Right cardiac atrium (tissue), 5 donors: ENCODE measurements at regions not wholly inside any gene's neighbourhood (a gene's known extent, or its start where the extent isn't known, plus 50 kb on each side); places are given as distances from the start of the nearest gene placed in this dataset.

ENCODE experiments used
- ATAC-seq, 2 donors: fragments of 200-7000 bp; cut with Tn5 transposase; one replicate each; pipeline versions ENCODE4 v1.8.0 to v1.9.1; 2020; ENCODE audit warnings: moderate library complexity in 2 of 2, mild to moderate bottlenecking in 1 of 2
- DNase-seq, 3 donors: peaks; one replicate each; pipeline ENCODE4 v3.0.0-alpha.2; 2020
- H3K27ac ChIP-seq: one replicate; pipeline ENCODE4 v1.5.1; 2013; ENCODE audit warnings: mild to moderate bottlenecking, low read length, control low read depth, moderate library complexity
- H3K27me3 ChIP-seq: one replicate; pipeline ENCODE4 v1.6.1; 2013; ENCODE audit not compliant: control insufficient read depth, insufficient read depth
- H3K4me1 ChIP-seq: one replicate; pipeline ENCODE4 v1.6.1; 2013; ENCODE audit warnings: low read length; ENCODE audit not compliant: control insufficient read depth, insufficient read depth
- H3K4me3 ChIP-seq: one replicate; pipeline ENCODE4 v1.5.1; 2013; ENCODE audit warnings: low read length, control low read depth
- H3K9me3 ChIP-seq: one replicate; pipeline ENCODE4 v1.6.1; 2013; ENCODE audit warnings: low read length; ENCODE audit not compliant: control insufficient read depth
- WGBS: extraction: QIAGEN DNeasy Blood & Tissue Kit; methylation state at CpG from one replicate; pipeline ENCODE4 v1.1.7; 2013; 5-methylcytosine and 5-hydroxymethylcytosine counted together
- intact Hi-C, 4 donors: fragments of 100-400 bp; cut with DNase I; formaldehyde crosslinking; loops; one replicate each; pipeline versions ENCODE4 v1.11.0 to v1.14.0; 2022 to 2023
- donor health status: healthy with polysubstance abuse.
- donor health status: DM: no; HTN: yes; CAD: no.
- donor health status: DM: no; HTN: no; CAD: no.
- donor health status: DM: no; HTN: yes; CAD: no; lungs with severe emphysema.
- donor health status: DM: yes; HTN: yes; CAD: no.

- intact Hi-C loops: no loop called here
Observed at GRCh38 chr14:53807542-53807941, 149.1 kb downstream of the BMP4 start.

GRCh38 chr14:53807108-53807507 is 149.5 kb downstream of the BMP4 start:
- H3K9me3 ChIP-seq: no peaks in the 10 kb centered on the region
- DNase-seq (no peak), ATAC-seq (peak in 1 of 2 donors; percentile 43)
- H3K4me3 ChIP-seq: no peak overlapping the region
- H3K4me1 ChIP-seq: no peaks in the 10 kb centered on the region
- H3K27ac ChIP-seq: no peak overlapping the region
- intact Hi-C loops: no loop called here
- 74% methylated on average over 2 of the region's 2 CpGs for WGBS
- no peaks in the 10 kb centered on the region for H3K27me3 ChIP-seq

More at GRCh38 chr14:53807542-53807941, 149.1 kb downstream of the BMP4 start:
- 46% methylated on average over 3 of the region's 3 CpGs for WGBS
- Histone ChIP-seq H3K27me3 (no peaks in the 10 kb centered on the region), H3K9me3 (no peaks in the 10 kb centered on the region), H3K4me1 (no peaks in the 10 kb centered on the region), H3K27ac (no peak overlapping the region), H3K4me3 (no peak overlapping the region)
- peak; percentile 66 to 86 for ATAC-seq
- DNase-seq: peak in 2 of 3 donors; percentile 62 to 72

- no peak for ATAC-seq
- no peaks in the 10 kb centered on the region for H3K9me3 ChIP-seq
- H3K27ac ChIP-seq: no peak overlapping the region
- no peaks in the 10 kb centered on the region for H3K4me1 ChIP-seq
- DNase-seq: no peak
- intact Hi-C loops: no loop called here
- no peak overlapping the region for H3K4me3 ChIP-seq
- H3K27me3 ChIP-seq: no peaks in the 10 kb centered on the region
- 91% methylated on average over 1 of the region's 1 CpG for WGBS
Observed at GRCh38 chr14:53796734-53797133, 159.9 kb downstream of the BMP4 start.

- 58% methylated on average over 2 of the region's 2 CpGs for WGBS
- intact Hi-C loops: no loop called here
- ATAC-seq (no peak), DNase-seq (peak in 1 of 3 donors; percentile 57)
- no peak overlapping the region for H3K27ac ChIP-seq
- no peaks in the 10 kb centered on the region for H3K27me3 ChIP-seq
- H3K4me3 ChIP-seq: no peak overlapping the region
- H3K9me3 ChIP-seq: no peaks in the 10 kb centered on the region
- no peaks in the 10 kb centered on the region for H3K4me1 ChIP-seq
Observed at GRCh38 chr14:53793790-53794505, 162.7 kb downstream of the BMP4 start.

GRCh38 chr14:53792909-53793308 is 163.7 kb downstream of the BMP4 start:
- Histone ChIP-seq H3K9me3 (no peaks in the 10 kb centered on the region), H3K4me3 (no peak overlapping the region), H3K27ac (no peak overlapping the region), H3K27me3 (no peaks in the 10 kb centered on the region), H3K4me1 (no peaks in the 10 kb centered on the region)
- intact Hi-C loops: no loop called here
- no peak for ATAC-seq
- WGBS: 96% methylated on average over 1 of the region's 1 CpG
- peak in 1 of 3 donors; percentile 18 for DNase-seq

GRCh38 chr14:53790731-53791500 is 165.7 kb downstream of the BMP4 start:
- 65% methylated on average over 3 of the region's 3 CpGs for WGBS
- intact Hi-C loops: no loop called here
- ATAC-seq: no peak

GRCh38 chr14:53788566-53788965 is 168.1 kb downstream of the BMP4 start:
- no peak overlapping the region for H3K4me3 ChIP-seq
- H3K4me1 ChIP-seq: no peaks in the 10 kb centered on the region
- H3K9me3 ChIP-seq: no peaks in the 10 kb centered on the region
- DNase-seq (no peak), ATAC-seq (no peak)
- H3K27ac ChIP-seq: no peak overlapping the region
- H3K27me3 ChIP-seq: no peaks in the 10 kb centered on the region
- intact Hi-C loops: no loop called here
- WGBS: 90% methylated on average over 5 of the region's 5 CpGs

More at GRCh38 chr14:53790731-53791500, 165.7 kb downstream of the BMP4 start:
- Histone ChIP-seq H3K4me3 (no peak overlapping the region), H3K27ac (no peak overlapping the region), H3K27me3 (no peaks in the 10 kb centered on the region), H3K9me3 (no peaks in the 10 kb centered on the region), H3K4me1 (no peaks in the 10 kb centered on the region)
- no peak for DNase-seq

- Histone ChIP-seq H3K27ac (no peak overlapping the region), H3K4me3 (no peak overlapping the region), H3K4me1 (no peaks in the 10 kb centered on the region), H3K9me3 (no peaks in the 10 kb centered on the region), H3K27me3 (no peaks in the 10 kb centered on the region)
- intact Hi-C loops: no loop called here
- DNase-seq: no peak
- no peak for ATAC-seq
Observed at GRCh38 chr14:53786045-53786444, 170.6 kb downstream of the BMP4 start.

GRCh38 chr14:53784688-53785087 is 171.9 kb downstream of the BMP4 start:
- no peaks in the 10 kb centered on the region for H3K9me3 ChIP-seq
- H3K4me3 ChIP-seq: no peak overlapping the region
- H3K27me3 ChIP-seq: no peaks in the 10 kb centered on the region
- ATAC-seq (no peak), DNase-seq (no peak)
- intact Hi-C loops: no loop called here
- H3K27ac ChIP-seq: no peak overlapping the region
- no peaks in the 10 kb centered on the region for H3K4me1 ChIP-seq
- 94% methylated on average over 3 of the region's 3 CpGs for WGBS

GRCh38 chr14:53783256-53783655 is 173.4 kb downstream of the BMP4 start:
- DNase-seq (no peak), ATAC-seq (no peak)
- Histone ChIP-seq H3K4me3 (no peak overlapping the region), H3K27ac (no peak overlapping the region), H3K9me3 (no peaks in the 10 kb centered on the region), H3K4me1 (no peaks in the 10 kb centered on the region), H3K27me3 (no peaks in the 10 kb centered on the region)
- intact Hi-C loops: no loop called here

- WGBS: 94% methylated on average over 7 of the region's 7 CpGs
- ATAC-seq: no peak
Observed at GRCh38 chr14:53780051-53780555, 176.5 kb downstream of the BMP4 start.

More at GRCh38 chr14:53780051-53780555, 176.5 kb downstream of the BMP4 start:
- H3K9me3 ChIP-seq: no peaks in the 10 kb centered on the region
- intact Hi-C loops: no loop called here
- H3K4me1 ChIP-seq: no peaks in the 10 kb centered on the region
- no peaks in the 10 kb centered on the region for H3K27me3 ChIP-seq
- no peak overlapping the region for H3K27ac ChIP-seq
- no peak for DNase-seq
- H3K4me3 ChIP-seq: no peak overlapping the region
